GM11168 (cell line): ENCODE measurements at regions not wholly inside any gene's neighbourhood (a gene's known extent, or its start where the extent isn't known, plus 50 kb on each side); places are given as distances from the start of the nearest gene placed in this dataset.

ENCODE experiments used
- in situ Hi-C: fragments of 300-500 bp; cut with MboI; formaldehyde crosslinking; loops from one replicate; pipeline ENCODE4 v1.12.0; 2022; ENCODE audit warnings: low sequenced_read_pairs; ENCODE audit not compliant: unreplicated experiment

GRCh38 chr12:126547905-126548304, 1482.7 kb downstream of the AACS start:
- in situ Hi-C loops: no loop called here

- in situ Hi-C loops: no loop called here
Observed at GRCh38 chr12:126551869-126552268, 1486.6 kb downstream of the AACS start.

GRCh38 chr12:126554625-126555024, 1489.4 kb downstream of the AACS start:
- in situ Hi-C loops: no loop called here

DNA sequence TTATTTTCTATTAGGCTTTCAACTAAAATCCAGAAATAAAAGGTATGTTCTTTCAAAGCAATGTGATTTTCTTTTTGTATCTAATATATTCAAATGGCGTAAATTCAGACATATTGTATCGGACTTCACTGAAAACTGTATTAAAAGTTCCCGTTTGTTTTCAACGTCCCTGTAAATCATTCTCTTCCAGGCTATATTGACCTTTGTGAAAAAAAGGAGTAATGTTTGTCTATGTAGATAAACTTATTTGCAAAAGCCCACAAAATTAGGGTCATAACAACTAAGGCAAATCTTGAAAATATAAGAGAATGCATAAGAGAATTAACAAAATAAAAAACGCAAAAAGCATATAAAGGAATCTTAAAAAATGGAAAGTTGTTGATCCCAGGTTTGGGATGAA, 1492.4 kb downstream of the AACS start:
- in situ Hi-C loops: no loop called here

DNA sequence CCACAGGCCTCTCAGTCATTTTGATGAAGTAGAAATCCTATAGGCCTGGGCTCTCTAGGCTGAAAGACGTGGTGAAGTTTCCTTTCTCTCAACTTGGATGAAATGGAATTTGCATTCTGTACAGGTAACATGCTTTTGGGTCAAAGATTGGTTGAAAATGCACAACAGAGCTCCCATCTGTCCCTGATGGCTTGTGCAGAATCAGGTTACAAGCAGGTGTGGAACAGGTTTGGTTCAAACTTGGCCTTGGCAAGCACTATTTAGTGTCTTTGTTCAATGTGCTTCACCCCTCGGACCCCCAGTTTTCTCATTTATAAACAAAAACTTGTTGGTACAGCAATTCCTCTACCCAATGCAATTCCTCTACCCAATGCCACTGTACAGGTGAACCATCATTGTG, 1493.0 kb downstream of the AACS start:
- in situ Hi-C loops: no loop called here

GRCh38 chr12:126558810-126559209, 1493.6 kb downstream of the AACS start:
- in situ Hi-C loops: no loop called here

GRCh38 chr12:126567016-126567415, 1501.8 kb downstream of the AACS start:
- in situ Hi-C loops: no loop called here

DNA sequence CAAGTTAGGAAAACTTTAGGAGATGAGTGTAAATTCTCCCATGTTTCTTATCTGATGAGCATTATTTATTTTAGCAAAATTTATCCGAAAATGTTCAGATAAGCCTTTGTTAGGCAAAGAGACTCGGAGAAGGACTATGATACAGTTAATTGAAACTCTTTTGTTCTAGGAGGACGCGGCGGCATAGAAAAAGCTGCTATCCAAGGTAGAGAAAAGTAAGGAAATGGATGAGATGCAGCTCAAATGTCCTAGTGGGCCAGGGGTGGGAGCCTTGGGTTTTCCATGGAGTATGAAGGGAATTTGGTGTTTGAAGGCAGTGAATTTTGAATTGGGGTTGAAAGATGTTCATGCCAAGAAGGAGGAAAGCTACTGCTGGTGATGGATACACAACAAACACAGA, 1504.5 kb downstream of the AACS start:
- in situ Hi-C loops: no loop called here

- in situ Hi-C loops: no loop called here
Observed at GRCh38 chr12:126570566-126570965, 1505.3 kb downstream of the AACS start.

GRCh38 chr12:126572170-126572569, 1506.9 kb downstream of the AACS start:
- in situ Hi-C loops: no loop called here

GRCh38 chr12:126581655-126582054, 1516.4 kb downstream of the AACS start:
- in situ Hi-C loops: no loop called here

- in situ Hi-C loops: no loop called here
Observed at GRCh38 chr12:126582231-126582630, 1517.0 kb downstream of the AACS start.

DNA sequence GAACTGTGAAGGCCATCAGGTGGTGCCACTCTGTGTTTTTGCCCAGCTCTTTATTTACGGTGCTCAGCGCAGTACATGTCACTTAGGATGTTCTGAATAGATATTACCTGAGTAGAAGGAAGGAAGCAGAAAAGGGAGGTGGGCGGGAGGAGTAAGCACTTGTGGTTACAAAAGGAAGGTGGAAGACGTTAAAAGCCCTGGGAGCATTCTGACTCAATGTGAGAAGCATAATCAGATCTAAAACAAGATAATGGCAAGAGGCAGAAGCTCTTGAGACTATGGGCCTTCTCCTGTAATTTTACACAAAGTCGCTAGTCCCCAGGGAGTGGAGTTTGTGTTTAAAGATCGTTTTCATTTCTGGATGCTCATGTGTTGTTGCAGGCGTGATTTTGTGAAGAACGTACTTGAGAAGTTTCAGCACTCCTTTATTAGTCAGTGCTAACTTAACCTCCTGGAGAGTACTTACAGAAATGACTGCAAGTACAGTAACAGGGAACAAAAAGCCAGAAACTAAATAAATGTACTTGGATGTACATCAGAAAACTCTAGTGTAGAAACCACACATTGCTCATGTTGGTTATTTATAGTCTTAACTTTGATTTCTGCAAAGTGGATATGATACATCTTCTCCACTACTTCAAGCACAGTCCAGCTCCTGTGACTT, 1523.5 kb downstream of the AACS start:
- in situ Hi-C loops: no loop called here

DNA sequence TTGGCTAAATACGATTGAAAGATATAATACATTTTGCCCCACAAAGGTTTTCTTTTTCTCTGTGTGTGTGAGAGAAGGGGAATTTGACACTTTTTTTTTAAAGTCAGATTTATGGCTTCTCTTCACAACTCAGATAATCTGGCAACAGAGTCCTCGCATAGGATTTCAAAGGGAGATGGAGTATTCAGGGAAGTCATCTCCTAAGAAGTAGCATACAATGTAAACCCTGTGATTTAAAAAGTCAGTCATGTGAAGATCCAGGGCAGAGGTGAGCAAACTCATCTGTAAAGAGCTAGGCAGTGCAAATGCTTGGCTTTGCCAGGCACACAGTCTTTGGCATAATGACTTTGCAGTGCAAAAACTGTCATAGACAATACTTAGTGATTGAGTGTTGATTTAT, 1526.3 kb downstream of the AACS start:
- in situ Hi-C loops: no loop called here

- in situ Hi-C loops: no loop called here
Observed at GRCh38 chr12:126601184-126602170, 1536.2 kb downstream of the AACS start.

DNA sequence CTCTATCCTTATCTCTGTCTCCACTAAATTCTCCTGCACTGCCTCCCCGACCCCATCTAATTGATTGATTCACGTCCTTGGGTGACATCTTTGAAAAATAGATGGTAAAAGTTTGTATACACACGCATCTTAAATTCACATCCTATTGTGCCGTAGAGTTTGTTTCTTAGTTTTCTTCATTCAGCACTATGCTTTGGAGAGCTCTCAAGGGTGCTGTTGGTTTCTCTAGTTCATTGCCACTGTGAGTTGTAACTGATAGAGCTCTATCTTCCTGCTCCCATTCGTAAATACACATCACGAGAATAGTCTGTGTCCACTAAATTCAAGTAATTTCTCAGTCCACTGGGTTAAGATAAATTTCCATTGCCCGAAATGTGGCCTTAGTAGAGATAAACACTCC, 1537.4 kb downstream of the AACS start:
- in situ Hi-C loops: no loop called here

DNA sequence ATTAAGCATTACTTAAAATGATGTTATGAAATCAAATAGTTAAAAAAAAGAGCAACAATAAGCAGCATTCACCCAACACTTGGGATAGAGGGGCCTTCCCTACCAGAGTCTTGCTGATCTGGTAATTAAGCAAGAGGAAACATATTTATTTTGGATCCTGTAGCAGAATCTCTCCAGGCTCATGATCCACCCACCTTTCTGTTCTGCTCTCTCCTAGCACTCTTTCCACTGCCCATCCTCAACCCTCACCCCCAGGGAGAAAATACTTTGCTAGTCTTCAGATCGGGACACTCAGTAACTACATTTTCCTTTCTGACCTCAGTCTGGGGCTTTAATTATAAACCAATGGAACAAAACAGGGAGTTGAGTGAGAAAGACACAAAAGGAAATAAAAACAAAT, 1541.9 kb downstream of the AACS start:
- in situ Hi-C loops: no loop called here

DNA sequence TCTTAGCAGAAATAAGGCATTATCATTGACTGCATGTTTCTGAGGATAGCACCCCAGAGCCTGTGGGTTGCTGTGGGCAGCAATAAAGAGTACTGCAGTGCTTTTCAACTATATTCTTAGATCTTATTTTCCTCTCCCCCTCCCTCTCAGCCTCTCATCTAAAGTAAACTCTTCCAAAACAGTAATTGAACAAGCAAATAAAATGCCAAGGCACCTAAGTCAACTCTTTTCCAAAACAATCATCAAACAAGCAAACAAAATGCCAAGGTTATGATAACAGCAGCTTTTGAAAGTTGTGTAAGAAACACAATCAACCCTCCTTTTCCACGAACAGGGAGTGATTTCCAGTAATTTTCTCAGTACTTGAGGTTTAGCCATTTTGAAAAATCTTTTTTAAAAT, 1542.6 kb downstream of the AACS start:
- in situ Hi-C loops: no loop called here

DNA sequence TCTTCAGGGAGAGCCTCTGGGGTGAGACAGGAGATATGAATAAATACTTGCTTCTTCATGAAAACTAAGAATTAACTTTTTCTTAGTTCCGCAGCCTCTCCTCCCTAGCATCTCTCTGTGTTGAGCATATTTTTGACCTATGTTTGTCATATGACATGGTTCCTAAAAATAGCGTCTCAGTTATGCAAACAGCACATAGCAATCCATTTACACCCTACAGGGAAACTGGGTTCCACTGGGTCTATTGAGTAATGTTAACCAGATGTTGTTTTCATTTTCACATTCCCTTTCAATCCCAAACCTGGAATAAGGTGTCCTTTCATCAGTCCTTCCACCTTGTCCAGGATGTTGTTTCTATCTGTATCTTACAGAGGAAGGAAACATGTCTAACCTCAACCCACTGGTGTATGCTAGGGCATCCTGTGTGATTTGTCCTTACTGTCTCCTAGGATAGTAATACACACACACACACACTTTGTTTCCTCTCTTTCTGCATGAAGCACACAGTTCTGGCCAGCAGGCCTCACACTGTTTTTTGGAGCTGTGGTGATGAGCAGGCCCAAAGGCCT, 1543.5 kb downstream of the AACS start:
- in situ Hi-C loops: no loop called here

DNA sequence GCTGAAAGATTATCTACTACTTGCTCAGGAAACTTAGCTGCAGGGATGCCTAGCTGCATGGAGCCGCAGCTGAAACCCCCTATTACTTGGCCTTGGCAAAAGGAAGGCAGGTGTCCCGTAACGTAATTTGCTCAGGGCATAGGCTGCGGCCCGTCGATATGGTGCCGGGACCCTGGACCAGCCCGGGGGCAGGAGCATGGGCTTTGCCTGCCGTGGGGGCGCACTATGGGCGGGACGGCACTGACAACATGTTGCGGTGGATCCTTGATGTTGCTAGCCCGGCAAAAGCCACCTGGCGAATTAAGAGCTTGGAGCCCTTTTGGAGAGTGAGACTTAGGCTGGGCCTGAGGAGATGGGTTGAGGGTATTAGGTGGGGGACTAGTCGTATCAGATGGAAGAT, 1551.2 kb downstream of the AACS start:
- in situ Hi-C loops: no loop called here

GRCh38 chr12:126617312-126617711, 1552.1 kb downstream of the AACS start:
- in situ Hi-C loops: no loop called here
